Activated naive CD4-positive, alpha-beta T cell treated with anti-CD3 and anti-CD28 coated beads, Interleukin-2, amount 50 U/mL, for 72 hours (primary cell): ENCODE measurements at regions not wholly inside any gene's neighbourhood (a gene's known extent, or its start where the extent isn't known, plus 50 kb on each side); places are given as distances from the start of the nearest gene placed in this dataset.
"Not testable (repeated sequence)": the region's sequence is repeated elsewhere in the genome, so short reads cannot be mapped to it uniquely, and the experiment has no call there.

Source experiments
- ATAC-seq, 2 donors: fragments of 150-1000 bp; cut with Tn5 transposase; 2 replicates each; pipeline ENCODE4 v1.10.0; 2021; ENCODE audit warnings: mild to moderate bottlenecking in 2 of 2, moderate library complexity in 2 of 2
- DNase-seq, 2 donors: peaks; one replicate each; pipeline ENCODE4 v3.0.0; 2021 to 2022; ENCODE audit warnings: low spot score in 2 of 2
- H3K27ac Mint-ChIP-seq, 2 donors: one replicate each; pipeline ENCODE4 v1.8.0; 2022; ENCODE audit warnings: mild to moderate bottlenecking in 2 of 2, mixed read lengths in 2 of 2
- H3K36me3 Mint-ChIP-seq, 2 donors: one replicate each; pipeline ENCODE4 v1.8.0; 2022; ENCODE audit warnings: mixed read lengths in 2 of 2
- H3K9me3 Mint-ChIP-seq, 2 donors: one replicate each; pipeline ENCODE4 v1.8.0; 2022; ENCODE audit warnings: mixed read lengths in 2 of 2

DNA sequence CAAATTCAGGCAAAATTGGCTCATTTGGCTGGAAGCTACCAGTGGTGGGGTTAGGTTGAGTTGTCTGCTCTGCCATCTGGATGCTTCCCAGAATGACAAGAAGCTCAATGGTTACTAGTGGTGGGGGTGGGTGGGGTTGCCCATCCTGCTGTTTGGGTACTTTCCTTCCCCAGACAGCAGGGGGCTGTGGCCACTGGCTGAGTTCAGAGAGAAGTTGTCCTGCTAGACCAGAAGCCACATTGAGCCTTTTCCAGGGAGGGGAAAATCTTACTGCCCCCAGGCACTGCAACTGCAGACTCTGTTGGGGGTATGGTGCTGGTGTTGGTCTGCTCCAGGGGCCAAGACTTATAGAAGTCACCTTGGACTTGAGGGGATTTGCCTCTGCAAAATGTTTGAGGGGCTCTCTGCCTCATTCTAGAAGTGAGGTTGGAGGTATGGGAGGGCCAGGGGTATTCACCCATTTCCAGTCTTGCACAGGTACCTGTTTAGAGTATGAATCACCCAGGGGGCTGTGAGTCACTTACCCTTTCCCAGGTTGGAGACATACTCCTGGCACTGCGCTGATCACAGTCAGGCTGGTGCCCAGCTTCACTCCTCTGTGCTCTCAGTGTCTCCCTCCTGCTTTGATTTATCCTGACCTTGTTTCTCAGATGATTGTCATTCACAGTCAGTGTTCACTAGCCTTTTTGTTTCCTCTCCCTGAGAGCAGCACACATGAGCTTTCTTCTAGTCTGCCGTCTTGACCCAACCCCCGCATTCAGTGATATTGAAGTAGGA lies 89.1 kb upstream of the NEGR1 start:
- Mint-ChIP-seq H3K36me3 (peaks cover 0 to 6% of the 10 kb centered on the region in 2 donors), H3K27ac (no peak overlapping the region), H3K9me3 (peaks cover 9 to 16% of the 10 kb centered on the region in 2 donors)
- DNase-seq (no peak), ATAC-seq (no peak)

GRCh38 chr1:72370836-72371235 lies 88.5 kb upstream of the NEGR1 start:
- ATAC-seq, H3K36me3 Mint-ChIP-seq, DNase-seq, H3K27ac Mint-ChIP-seq: not testable (repeated sequence)
- H3K9me3 Mint-ChIP-seq: peaks cover 9 to 16% of the 10 kb centered on the region in 2 donors

DNA sequence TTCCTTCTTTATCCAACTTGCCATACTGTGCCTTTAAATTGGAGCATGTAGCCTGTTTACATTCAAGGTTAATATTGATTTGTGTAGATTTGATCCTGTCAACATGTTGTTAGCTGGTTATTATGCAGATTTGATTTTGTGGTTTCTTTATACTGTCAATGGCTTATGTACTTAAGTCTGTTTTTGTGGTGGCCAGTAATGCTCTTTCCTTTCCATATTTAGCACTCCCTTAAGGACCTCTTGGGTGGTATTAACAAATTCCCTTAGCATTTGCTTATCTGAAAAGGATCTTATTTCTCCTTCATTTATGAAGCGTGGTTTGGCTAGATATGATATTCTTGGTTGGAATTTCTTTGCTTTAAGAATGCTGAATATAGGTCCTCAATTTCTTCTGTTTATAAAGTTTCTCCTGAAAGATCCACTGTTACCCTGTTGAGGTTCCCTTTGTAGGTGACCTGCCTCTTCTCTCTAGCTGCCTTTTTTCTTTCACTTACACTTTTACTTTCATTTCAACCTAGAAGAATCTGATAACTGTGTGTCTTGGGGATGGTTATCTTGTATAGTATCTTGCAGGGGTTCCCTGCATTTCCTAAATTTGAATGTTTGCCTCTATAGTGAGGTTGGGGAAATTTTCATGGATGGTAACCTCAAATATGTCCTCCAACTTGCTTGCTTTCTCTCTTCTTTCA lies 86.9 kb upstream of the NEGR1 start:
- Mint-ChIP-seq H3K36me3 (peaks cover 0 to 6% of the 10 kb centered on the region in 2 donors), H3K27ac (no peak overlapping the region), H3K9me3 (peaks cover 9 to 16% of the 10 kb centered on the region in 2 donors)
- DNase-seq (no peak), ATAC-seq (no peak)

DNA sequence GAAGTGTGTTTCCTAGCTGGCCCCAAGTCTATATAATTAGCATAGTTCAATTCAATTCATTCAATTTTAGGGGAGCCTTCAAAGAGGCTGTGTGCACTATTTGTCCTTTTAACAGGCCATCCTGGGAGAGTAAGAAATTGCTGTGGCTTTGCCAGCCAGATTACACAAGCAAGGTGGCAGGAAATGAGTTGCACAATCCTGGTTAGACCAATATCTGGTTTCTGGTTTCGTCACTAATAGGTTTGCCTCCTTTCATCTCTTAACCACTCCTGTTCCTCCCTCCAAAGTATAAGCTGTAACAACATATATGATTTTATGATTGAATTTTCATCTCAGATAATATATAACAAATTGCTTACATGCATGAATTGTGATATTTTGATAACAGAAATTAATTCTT lies 84.1 kb upstream of the NEGR1 start:
- no peak for DNase-seq
- peaks cover 0 to 6% of the 10 kb centered on the region in 2 donors for H3K36me3 Mint-ChIP-seq
- ATAC-seq: no peak
- H3K27ac Mint-ChIP-seq: no peak overlapping the region
- H3K9me3 Mint-ChIP-seq: peaks cover 8 to 9% of the 10 kb centered on the region in 2 donors

GRCh38 chr1:72365693-72366092 lies 83.4 kb upstream of the NEGR1 start:
- Mint-ChIP-seq H3K36me3 (peaks cover 0 to 6% of the 10 kb centered on the region in 2 donors), H3K9me3 (peaks cover 8 to 9% of the 10 kb centered on the region in 2 donors)
- ATAC-seq: no peak

GRCh38 chr1:72362538-72362937 lies 80.2 kb upstream of the NEGR1 start:
- ATAC-seq: no peak
- DNase-seq: no peak
- no peaks in the 10 kb centered on the region for H3K36me3 Mint-ChIP-seq
- peaks cover 0 to 6% of the 10 kb centered on the region in 2 donors for H3K9me3 Mint-ChIP-seq
- H3K27ac Mint-ChIP-seq: no peak overlapping the region

More at GRCh38 chr1:72365693-72366092, 83.4 kb upstream of the NEGR1 start:
- no peak for DNase-seq
- no peak overlapping the region for H3K27ac Mint-ChIP-seq

DNA sequence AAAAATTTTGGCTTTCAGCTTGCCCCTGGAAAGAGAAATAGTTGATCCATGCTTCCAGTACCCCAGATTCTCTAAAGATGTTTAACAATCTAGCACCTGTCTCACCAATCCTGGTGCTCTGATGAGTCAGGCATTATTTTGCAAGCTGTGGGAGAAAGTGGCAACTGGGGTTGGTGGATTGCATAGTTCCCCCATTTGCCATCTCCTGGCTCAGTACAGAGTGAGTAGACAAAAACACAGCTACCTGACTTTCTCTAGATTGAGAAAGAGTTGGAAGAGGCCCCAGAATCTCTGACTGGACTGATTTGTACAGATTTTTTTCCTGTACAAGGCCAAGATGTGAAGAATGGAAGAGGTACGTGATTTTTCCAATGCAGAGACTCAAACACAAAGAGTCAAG lies 75.1 kb upstream of the NEGR1 start:
- ATAC-seq: no peak

DNA sequence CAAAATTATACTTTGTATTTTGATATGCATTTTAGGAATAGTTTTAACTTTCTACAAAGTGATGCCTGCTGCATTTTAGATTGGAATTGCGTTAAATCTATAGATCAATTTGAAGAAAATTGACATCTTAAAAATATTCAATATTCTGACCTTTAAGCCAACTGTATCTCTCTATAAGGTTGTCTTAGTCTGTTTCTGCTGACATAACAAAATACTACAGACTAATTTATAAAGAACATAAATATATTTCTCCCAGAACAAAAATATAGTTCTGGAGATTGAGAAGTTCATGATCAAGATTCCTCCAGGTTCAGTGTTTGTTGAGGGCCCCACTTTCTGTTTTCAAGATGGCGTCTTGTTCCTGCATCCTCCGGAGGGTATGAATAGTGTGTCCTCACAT lies 73.6 kb upstream of the NEGR1 start:
- DNase-seq (no peak), ATAC-seq (no peak)
- Mint-ChIP-seq H3K36me3 (no peaks in the 10 kb centered on the region), H3K27ac (no peak overlapping the region), H3K9me3 (peaks cover 0 to 8% of the 10 kb centered on the region in 2 donors)

More for the DNA sequence above, 75.1 kb upstream of the NEGR1 start:
- no peak for DNase-seq
- no peaks in the 10 kb centered on the region for H3K36me3 Mint-ChIP-seq
- no peak overlapping the region for H3K27ac Mint-ChIP-seq
- H3K9me3 Mint-ChIP-seq: peaks cover 0 to 8% of the 10 kb centered on the region in 2 donors

DNA sequence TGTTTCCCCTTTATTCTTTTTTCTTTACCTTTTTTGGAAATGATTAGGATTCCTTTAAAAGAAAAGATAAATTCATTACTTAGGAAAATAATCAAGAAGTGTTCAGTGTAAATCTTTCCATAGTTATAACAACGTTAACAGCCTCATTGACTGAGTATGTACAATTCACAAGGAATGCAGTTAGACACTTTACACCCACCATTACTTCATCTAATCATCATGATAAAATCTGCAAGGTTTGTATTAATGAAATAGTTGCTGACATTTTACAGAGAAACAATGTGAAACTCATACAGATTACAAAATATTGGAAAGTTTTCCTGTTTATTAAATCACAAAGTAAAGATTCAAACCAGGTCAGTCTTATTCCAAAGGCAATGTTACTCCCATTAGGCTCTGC lies 59.3 kb upstream of the NEGR1 start:
- Mint-ChIP-seq H3K9me3 (no peaks in the 10 kb centered on the region), H3K36me3 (no peaks in the 10 kb centered on the region), H3K27ac (no peak overlapping the region)
- DNase-seq: no peak
- no peak for ATAC-seq

GRCh38 chr1:72336776-72337175 lies 54.4 kb upstream of the NEGR1 start:
- ATAC-seq: no peak
- Mint-ChIP-seq H3K9me3 (no peaks in the 10 kb centered on the region), H3K27ac (peak overlapping the region in 1 of 2 donors; percentile 44)

More at GRCh38 chr1:72336776-72337175, 54.4 kb upstream of the NEGR1 start:
- no peaks in the 10 kb centered on the region for H3K36me3 Mint-ChIP-seq
- DNase-seq: no peak
